Keratinocyte (primary cell): ENCODE measurements at regions not wholly inside any gene's neighbourhood (a gene's known extent, or its start where the extent isn't known, plus 50 kb on each side); places are given as distances from the start of the nearest gene placed in this dataset.

ENCODE experiments used
- DNase-seq: peaks from one replicate; pipeline ENCODE4 v3.0.0-alpha.2; 2011; ENCODE audit warnings: low read depth, missing footprints, low spot score
- FAIRE-seq: peaks from 2 replicates; lab custom pipeline; 2011; peaks lifted over from hg19 to GRCh38; lab: Jason Lieb, UNC
- H2AFZ ChIP-seq: 2 replicates; pipeline ENCODE4 v1.6.0; 2012; ENCODE audit warnings: low read length, control low read depth, inconsistent platforms; ENCODE audit not compliant: control insufficient read depth
- H3K27ac ChIP-seq: 2 replicates; pipeline ENCODE4 v1.5.1; 2011; ENCODE audit warnings: low read length; ENCODE audit not compliant: control insufficient read depth, insufficient read depth
- H3K27me3 ChIP-seq: 3 replicates; pipeline ENCODE4 v1.6.0; 2011; ENCODE audit warnings: low read length; ENCODE audit not compliant: control insufficient read depth, insufficient read depth; ENCODE audit errors: extremely low read depth
- H3K36me3 ChIP-seq, 2 experiments: 2 replicates in 1 of 2; 3 replicates in 1 of 2; pipeline ENCODE4 v1.5.1; 2011; ENCODE audit warnings: low read length in 2 of 2, mild to moderate bottlenecking in 1 of 2; ENCODE audit not compliant: control insufficient read depth in 2 of 2, insufficient read depth in 2 of 2; ENCODE audit errors: extremely low read depth in 1 of 2
- H3K4me1 ChIP-seq: 3 replicates; pipeline ENCODE4 v1.5.1; 2011; ENCODE audit warnings: low read length; ENCODE audit not compliant: control insufficient read depth, insufficient read depth; ENCODE audit errors: extremely low read depth
- H3K4me2 ChIP-seq: 3 replicates; pipeline ENCODE4 v1.6.0; 2011; ENCODE audit warnings: low read depth, low read length; ENCODE audit not compliant: control insufficient read depth, insufficient read depth; ENCODE audit errors: extremely low read depth
- H3K4me3 ChIP-seq, 3 experiments: fragments of 200-600 bp in 1 of 3; sonication (generic) in 1 of 3; 2 replicates in 2 of 3; 3 replicates in 1 of 3; pipeline ENCODE4 v1.5.1; 2011 to 2016; ENCODE audit warnings: low read length in 3 of 3, mild to moderate bottlenecking in 3 of 3, control low read depth in 2 of 3, inconsistent platforms in 1 of 3, low read depth in 1 of 3, mixed read lengths in 1 of 3, mixed run types in 1 of 3, moderate library complexity in 1 of 3; ENCODE audit not compliant: control insufficient read depth in 2 of 3, insufficient read depth in 2 of 3; ENCODE audit errors: extremely low read depth in 1 of 3
- H3K79me2 ChIP-seq: 2 replicates; pipeline ENCODE4 v1.6.0; 2012; ENCODE audit warnings: low read length; ENCODE audit not compliant: control insufficient read depth, insufficient read depth
- H3K9ac ChIP-seq: 3 replicates; pipeline ENCODE4 v1.6.0; 2011; ENCODE audit warnings: low read length; ENCODE audit not compliant: control insufficient read depth, insufficient read depth; ENCODE audit errors: extremely low read depth
- H3K9me1 ChIP-seq: 3 replicates; pipeline ENCODE4 v1.6.0; 2011; ENCODE audit warnings: low read length; ENCODE audit not compliant: control insufficient read depth, insufficient read depth; ENCODE audit errors: extremely low read depth
- H3K9me3 ChIP-seq: 2 replicates; pipeline ENCODE4 v1.5.1; 2012; ENCODE audit warnings: low read depth, low read length; ENCODE audit not compliant: control insufficient read depth
- H4K20me1 ChIP-seq: 3 replicates; pipeline ENCODE4 v1.6.0; 2011; ENCODE audit warnings: low read length; ENCODE audit not compliant: control insufficient read depth, insufficient read depth; ENCODE audit errors: extremely low read depth
- EZH2 ChIP-seq: IDR thresholded peaks from one replicate; pipeline ENCODE4 v1.6.1; 2012; ENCODE audit warnings: inconsistent platforms, mild to moderate bottlenecking, low read length, moderate library complexity
- dilution Hi-C: fragments of 300-500 bp; cut with MboI; formaldehyde crosslinking; loops from one replicate; pipeline ENCODE4 v1.7.0; 2020; ENCODE audit warnings: low sequenced_read_pairs; ENCODE audit not compliant: extremely low pct_ligation_motif_present
- TF ChIP-seq, protein P1 (sequence below), 3 experiments: IDR thresholded peaks in 1 of 3; conservative IDR thresholded peaks in 1 of 3; optimal IDR thresholded peaks in 1 of 3; 2 replicates in 2 of 3; 3 replicates in 1 of 3; pipeline versions ENCODE3 to v1.5.1; 2011; ENCODE audit warnings: low read length in 3 of 3, mild to moderate bottlenecking in 3 of 3, moderate library complexity in 2 of 3, control low read depth in 1 of 3, inconsistent platforms in 1 of 3; ENCODE audit not compliant: insufficient read depth in 2 of 3; ENCODE audit errors: extremely low read depth in 1 of 3

DNA sequence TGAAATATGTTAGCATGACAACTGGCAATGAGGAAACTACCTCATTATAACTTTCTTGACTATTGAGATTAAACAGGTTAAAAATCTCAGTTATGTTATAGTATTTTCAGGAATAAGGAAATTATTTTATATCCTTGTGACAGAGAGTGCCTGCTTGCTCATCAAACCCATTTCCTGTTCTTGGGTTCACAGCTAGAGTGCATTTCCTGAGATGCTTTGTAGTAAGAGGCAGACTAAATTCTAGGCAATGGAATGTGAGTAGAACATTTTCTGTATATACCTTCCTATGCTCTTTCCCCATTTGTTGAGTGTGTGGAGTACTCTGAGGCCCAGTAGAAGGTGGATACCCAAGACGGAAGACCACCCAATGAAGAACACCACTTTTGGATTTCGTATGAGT is 96.9 kb upstream of the CASK start:
- H3K79me2 ChIP-seq: no peaks in the 10 kb centered on the region
- no peak for FAIRE-seq

DNA sequence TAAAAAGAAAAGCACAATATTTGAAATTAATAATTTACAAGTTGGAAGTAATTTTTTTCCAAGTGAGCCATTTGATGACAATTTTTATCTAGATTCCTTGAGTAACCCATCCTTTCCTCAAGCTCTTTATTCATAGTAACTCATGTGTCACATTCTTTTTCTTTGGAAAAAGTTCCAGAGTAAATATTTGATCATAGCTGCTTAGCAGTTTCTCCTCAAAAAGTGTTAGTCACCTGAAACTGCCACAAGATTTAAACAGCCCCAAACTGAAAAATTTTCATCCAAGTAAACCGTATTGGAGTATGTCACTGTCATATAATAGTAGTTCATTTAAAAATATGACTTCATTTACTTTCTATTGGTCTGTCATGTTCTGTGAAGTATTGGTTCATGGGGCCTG is 94.6 kb upstream of the CASK start:
- TF ChIP-seq, protein P1, sequence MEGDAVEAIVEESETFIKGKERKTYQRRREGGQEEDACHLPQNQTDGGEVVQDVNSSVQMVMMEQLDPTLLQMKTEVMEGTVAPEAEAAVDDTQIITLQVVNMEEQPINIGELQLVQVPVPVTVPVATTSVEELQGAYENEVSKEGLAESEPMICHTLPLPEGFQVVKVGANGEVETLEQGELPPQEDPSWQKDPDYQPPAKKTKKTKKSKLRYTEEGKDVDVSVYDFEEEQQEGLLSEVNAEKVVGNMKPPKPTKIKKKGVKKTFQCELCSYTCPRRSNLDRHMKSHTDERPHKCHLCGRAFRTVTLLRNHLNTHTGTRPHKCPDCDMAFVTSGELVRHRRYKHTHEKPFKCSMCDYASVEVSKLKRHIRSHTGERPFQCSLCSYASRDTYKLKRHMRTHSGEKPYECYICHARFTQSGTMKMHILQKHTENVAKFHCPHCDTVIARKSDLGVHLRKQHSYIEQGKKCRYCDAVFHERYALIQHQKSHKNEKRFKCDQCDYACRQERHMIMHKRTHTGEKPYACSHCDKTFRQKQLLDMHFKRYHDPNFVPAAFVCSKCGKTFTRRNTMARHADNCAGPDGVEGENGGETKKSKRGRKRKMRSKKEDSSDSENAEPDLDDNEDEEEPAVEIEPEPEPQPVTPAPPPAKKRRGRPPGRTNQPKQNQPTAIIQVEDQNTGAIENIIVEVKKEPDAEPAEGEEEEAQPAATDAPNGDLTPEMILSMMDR (optimal IDR thresholded peaks at IDR 0.05 in 1 of 3, IDR thresholded peaks at IDR 0.05 in 1 of 3, conservative IDR thresholded peaks at IDR 0.05 in 1 of 3; ENCODE audit: extremely low read depth in 1 of 3, insufficient read depth in 2 of 3, low read length in 3 of 3): no peak
- H3K9ac ChIP-seq: no peak overlapping the region
- no peaks in the 10 kb centered on the region for H3K9me1 ChIP-seq
- no peaks in the 10 kb centered on the region for H3K27me3 ChIP-seq
- DNase-seq: no peak
- FAIRE-seq: no peak
- no peaks in the 10 kb centered on the region for H3K79me2 ChIP-seq
- H3K36me3 ChIP-seq: no peaks in the 10 kb centered on the region
- no peaks in the 10 kb centered on the region for H3K9me3 ChIP-seq
- H4K20me1 ChIP-seq: no peaks in the 10 kb centered on the region
- no peak overlapping the region for H2AFZ ChIP-seq
- dilution Hi-C loops: no loop called here
- no peak overlapping the region for H3K4me2 ChIP-seq
- no peak overlapping the region for H3K27ac ChIP-seq
- no peaks in the 10 kb centered on the region for H3K4me1 ChIP-seq
- H3K4me3 ChIP-seq: no peak overlapping the region

More for the DNA sequence above, 96.9 kb upstream of the CASK start:
- H3K27ac ChIP-seq: no peak overlapping the region
- no peak for TF ChIP-seq EZH2
- TF ChIP-seq, protein P1 (optimal IDR thresholded peaks at IDR 0.05 in 1 of 3, IDR thresholded peaks at IDR 0.05 in 1 of 3, conservative IDR thresholded peaks at IDR 0.05 in 1 of 3; ENCODE audit: extremely low read depth in 1 of 3, insufficient read depth in 2 of 3, low read length in 3 of 3): no peak
- H3K4me1 ChIP-seq: no peaks in the 10 kb centered on the region
- DNase-seq: no peak
- no peaks in the 10 kb centered on the region for H3K9me3 ChIP-seq
- H3K27me3 ChIP-seq: no peaks in the 10 kb centered on the region
- no peak overlapping the region for H3K4me2 ChIP-seq
- H3K9me1 ChIP-seq: no peaks in the 10 kb centered on the region
- no peak overlapping the region for H3K9ac ChIP-seq
- no peak overlapping the region for H3K4me3 ChIP-seq
- dilution Hi-C loops: no loop called here
- no peaks in the 10 kb centered on the region for H3K36me3 ChIP-seq
- H4K20me1 ChIP-seq: no peaks in the 10 kb centered on the region
- H2AFZ ChIP-seq: no peak overlapping the region
